ENCODE measurements at regions not wholly inside any gene's neighbourhood (a gene's known extent, or its start where the extent isn't known, plus 50 kb on each side); places are given as distances from the start of the nearest gene placed in this dataset.

DNA sequence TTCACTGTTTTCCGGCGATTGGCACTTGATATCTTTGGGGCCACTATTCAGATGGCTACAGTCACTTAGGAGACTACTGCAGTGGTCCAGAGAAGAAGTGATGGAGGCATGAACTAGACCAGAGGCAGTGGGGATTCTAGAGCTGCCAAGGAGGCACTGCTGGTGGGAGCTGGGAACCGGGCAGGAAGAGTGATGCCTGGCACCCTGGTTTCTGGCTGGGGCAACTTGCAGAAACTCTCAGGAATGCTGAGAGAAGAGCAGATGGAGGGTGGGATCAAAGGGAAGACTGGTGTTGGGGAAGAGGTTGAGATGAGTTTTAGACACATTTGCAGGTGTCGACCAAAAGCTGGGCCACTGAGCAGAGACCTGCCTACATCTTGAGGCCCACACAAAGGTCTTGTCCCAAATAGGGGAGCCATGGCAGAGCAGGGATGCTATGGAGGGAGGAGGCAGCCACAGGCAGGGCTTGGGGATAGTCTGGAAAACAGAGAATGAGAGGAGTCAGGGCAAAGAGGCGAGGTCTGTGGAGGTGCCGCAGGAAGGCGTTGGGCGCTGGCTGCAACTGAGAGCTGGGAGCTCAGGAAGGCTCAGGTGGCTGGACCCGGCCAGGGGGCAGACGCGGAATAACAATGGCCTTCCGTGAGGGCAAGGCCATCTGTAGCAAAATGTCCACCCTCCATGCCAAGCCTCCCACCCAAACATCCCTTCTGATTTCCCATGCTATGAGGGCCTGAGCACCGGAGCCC is 118.9 kb downstream of the TOMM20 start:
- no peak for DNase-seq

DNA sequence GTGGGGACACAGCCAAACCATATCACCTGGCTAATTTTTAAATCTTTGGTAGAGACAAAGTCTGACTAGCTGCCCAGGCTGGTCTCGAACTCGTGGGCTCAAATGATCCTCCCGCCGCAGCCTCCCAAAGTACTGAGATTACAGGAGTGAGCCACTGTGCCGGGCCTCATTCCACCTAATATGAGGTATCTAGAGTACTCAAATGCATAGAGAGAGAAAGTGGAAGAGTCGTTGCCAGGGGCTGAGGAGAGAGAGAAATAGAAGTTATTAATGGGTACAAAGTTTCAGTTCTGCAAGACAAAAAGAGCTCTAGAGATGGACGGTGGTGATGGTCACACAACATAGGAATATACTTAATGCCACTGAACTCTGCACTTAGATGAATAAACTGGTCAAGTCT is 119.6 kb downstream of the TOMM20 start:
- DNase-seq, result no peak

DNA sequence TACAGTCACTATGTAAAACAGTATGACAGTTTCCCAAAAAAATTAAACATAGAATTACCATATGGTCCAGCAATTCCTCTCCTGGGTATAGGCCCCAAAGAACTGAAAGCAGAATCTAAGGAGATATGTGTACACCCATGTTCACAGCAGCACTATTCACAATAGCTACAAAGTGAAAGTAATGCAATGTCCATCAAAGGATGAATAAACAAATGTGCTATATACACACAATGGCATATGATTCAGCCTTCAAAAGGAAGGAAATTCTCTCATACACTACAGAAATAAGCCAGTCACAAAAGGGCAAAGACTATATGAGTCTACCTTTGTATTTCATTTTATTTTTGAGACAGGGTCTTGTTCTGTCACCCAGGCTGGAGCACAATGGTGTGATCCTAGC is 120.4 kb downstream of the TOMM20 start:
- DNase-seq, result no peak

DNA sequence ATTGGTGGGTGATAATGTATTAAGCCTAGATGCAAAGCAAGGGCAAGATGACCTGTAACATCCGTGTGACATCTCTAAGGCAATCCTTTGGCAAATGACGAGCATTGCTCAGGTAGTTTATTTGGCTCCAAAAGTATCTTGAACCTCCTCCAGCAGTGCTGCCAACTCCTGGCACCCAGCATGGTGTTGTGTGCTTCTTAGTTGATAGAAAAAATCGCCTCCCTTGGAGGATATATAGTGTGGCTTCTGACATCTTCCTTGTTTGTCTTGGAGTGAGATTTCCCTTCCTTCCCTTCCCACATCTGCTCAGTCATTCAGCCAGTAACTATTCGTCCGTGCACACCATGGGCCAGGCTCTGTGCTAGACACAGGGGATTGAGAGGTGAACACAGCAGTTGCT is 121.8 kb downstream of the TOMM20 start:
- DNase-seq, result no peak

DNA sequence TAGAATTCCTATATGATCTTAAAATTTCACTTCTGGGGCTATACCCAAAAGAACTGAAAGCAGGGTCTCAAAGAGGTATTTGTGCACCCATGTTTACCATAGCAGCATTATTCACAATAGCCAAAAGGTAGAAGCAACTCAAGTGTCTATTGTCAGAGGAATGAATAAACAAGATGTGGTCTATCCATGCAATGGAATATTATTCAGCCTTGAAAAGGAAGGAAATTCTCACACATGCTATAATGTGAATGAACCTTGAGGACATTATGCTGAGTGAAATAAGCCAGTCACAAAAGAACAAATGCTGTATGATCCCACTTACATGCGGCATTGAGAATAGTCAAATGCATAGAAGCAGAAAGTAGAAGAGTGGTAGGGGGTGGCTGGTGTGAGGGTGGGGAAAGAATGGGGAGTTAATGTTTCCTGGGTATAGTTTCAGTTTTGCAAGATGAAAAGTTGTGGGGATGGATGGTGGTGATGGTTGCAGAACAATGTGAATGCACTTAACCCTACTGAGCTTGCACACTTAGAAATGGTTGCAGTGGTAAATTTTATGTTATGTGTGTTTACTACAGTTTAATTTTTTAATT is 122.4 kb downstream of the TOMM20 start:
- no peak for DNase-seq

DNA sequence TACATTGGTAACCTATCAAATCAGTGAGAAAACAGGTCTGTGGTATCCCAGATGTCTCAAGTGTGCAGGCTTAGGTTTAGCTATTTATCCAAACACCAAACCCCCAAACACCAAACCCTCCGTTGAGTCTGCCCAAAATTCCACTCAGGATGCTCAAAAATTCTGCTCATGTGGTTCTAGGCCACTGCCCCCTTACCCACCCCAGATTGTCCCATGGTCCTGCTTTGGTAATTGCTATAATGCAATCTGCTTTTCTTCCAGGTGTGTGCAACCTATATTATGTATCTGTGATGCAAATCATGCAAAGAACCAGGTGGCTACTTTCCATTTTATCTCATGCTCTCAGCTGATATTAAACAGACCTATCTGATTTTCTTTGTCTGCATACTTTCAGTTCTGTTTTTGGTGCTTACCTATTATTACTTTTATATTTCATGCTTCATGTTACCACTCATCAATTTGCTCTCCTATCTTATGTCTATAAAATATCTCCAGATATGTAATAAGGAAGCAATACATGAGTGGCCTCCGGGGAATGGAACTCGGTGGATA is 123.7 kb downstream of the TOMM20 start:
- DNase-seq, result no peak

DNA sequence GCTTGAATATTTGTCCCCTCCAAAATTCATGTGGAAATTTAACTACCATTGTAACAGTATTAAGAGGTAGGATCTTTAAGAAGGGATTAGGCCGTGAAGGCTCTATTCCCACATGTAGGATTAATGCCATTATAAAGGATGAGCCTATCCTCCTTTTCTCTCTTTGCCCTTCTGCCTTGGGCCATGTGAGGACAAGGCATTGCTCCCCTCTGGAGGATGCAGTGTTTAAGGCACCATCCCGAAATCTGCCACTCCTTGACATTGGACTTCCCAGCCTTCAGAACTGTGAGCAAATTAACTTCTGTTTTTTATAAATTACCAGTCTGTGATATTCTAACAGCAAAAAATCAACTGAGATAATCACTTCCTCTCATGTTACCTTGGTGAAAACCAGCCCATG is 124.4 kb downstream of the TOMM20 start:
- no peak for DNase-seq

DNA sequence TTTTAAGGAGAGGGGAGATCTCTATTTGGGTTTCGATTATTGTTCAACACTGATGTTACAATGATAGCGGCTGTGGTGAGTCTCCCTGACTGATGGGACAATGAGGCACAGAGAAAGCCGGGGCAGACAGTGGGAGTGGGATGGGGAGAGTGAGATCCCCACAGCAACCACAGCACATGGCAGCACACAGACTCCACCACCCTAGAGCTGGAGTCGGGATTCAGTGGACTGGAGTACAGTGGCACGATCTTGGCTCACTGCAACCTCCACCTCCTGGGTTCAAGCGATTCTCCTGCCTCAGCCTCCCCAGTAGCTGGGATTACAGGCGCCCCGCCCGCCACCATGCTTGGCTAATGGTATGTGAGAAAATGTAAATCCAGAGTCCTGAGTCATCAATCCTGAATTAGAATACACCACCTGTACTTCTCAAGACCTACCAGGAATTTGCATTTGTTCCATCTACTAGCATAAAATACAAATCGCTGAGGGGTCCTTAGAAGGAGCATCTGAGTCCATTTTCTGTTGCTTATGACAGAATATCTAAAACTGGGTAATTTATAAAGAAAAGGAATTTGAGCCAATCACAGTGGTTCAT is 125.8 kb downstream of the TOMM20 start:
- DNase-seq, result no peak

DNA sequence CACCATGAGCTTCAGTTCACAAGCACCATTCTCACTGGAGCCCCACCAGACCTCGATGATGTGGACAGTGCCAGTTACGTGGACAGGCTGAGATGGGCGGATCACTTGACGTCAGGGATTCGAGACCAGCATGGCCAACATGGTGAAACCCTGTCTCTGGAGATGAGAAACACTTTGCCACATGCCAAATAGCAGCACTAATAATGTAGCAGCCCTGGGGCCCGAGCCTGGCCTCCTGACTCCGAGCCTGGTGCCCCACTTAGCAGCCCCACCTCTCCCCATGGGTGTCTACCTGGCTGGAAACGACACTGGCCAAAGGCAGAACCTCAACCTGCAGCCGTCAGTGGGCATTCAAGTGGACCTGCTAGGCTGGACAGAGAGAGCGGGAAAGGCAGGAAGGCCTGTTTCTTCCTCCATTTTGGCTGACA is 129.1 kb downstream of the TOMM20 start:
- DNase-seq, result no peak

DNA sequence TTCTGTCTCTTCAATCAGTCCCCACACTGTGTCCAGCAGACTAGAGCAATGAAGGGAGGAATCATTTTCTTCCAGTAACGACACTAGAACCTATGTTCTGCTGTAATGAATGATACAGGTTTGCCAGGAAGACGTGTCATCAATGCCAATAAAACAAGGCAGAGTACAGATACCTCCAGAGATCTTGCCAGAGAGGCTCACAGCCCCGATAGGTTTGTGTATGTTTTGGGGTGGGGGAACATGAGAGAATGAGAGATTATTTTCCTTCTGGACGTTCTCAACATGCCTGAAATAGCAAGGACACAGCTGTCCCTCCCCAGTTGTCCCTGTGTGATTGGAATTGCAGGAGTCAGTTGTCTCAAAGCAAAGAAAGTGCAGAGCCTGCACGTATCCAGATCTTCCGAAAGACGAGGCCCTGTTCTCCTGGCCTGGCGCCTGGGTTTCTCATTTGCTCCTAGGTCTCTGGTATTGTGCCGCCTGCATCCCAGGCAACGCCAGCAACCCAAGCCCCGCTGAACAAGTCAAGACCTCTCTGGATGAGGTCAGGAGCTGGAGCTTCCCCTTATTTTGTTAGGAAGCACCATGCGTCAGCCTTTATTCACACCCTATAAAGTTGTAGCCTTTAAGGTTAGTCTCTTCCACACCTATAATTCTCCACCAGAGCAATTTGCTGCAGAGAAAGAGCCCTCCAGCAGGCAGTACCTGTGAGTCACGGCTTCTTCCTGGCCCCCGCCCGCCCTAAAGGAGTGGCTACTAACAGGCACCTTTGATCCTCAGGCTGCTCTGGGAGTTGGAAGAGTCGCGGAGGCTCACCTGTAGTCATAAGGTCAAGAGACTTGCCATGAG is 130.5 kb downstream of the TOMM20 start:
- DNase-seq, result no peak

DNA sequence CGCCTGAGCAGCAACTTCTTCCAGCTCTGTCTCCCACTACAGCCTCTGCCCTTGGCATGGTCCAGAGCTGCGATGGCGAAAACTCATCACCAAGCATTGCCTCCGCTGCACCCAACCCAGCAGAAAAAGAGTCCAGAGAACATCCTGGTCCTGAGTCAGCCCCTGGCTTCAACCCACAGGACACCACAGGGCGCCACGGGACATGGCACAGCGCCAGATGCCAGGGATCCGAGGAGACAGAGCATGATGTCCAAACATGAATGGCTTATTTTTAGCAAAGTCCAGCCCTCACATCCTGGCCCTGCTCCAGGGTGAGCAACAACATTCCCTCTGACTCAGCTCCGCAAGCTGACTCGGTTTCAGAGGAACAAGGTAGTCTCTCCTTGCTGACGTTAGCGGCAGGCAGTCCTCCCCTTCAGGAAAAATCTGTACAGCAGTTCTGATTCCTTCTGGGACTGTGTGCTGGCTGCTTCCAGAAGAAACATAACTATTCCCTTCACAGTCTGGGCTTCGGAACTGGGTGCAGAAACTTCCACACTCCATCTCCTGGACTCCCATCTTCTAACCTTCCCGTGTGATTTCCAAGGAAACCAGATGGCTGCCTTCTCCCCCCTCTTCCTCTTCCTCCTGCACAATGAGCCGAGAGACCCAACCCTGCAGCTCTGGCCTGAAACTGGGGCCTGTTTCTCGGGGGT is 131.3 kb downstream of the TOMM20 start:
- DNase-seq, result no peak

DNA sequence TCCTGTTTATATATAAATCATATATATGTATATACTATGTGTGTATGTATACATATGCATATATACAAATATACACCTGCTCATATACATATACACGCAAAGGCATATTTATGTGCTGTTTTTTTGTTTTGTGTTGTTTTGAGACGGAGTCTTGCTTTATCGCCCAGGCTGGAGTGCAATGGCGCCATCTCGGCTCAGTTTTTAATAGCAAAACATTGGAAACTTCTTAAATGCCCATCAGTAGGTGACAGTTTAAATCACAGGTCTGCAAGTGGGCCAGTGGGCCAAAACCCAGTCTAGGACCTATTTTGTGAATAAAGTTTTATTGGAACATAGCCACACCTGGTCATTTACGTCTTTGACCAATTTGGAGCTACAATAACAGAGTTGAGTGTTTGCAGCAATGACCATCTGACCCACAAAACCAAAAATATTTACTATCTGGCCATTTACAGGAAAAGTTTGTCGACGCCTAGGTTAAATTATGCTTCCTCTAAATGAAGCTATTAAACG is 132.3 kb downstream of the TOMM20 start:
- DNase-seq, result no peak

DNA sequence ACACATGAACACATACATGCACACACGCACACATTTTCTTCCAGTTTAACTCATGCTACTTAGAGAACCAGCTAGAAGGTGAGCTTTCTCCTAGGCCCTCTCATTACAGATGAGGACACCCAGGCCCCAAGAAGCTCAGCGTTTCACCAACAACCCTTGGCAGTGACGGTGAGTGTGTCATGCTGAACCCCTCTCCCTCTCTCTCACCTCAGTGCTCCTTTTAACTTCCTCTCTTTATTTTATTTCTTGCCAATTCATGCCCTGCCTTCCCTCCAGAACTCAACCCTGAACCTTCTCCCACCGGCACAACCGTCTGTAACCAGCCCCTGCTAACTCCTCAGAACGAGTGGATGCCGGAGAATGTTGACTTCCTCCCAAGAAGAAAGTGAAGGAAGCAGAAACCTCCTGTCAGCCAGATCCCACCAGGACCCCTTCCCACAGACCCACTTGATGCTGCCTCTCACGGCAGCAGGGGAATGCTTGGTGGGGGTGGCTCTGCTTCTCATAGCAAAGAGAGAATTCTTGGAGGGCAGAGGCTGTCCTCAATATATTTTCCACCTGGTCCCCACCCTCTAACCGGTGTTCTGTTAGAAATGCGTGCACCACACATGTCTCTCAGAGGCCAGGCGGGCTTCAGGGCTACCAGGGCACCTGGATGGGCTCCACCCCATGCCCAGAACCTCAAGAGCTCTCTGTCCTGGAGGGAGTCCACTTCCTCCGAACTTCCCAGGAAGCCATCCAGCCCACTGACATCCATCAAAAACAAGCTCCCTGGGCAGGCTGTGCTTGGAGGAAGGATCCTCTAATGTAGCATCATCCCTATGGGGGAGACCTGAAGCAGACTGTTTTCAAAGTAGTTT is 134.0 kb downstream of the TOMM20 start:
- DNase-seq, result no peak

DNA sequence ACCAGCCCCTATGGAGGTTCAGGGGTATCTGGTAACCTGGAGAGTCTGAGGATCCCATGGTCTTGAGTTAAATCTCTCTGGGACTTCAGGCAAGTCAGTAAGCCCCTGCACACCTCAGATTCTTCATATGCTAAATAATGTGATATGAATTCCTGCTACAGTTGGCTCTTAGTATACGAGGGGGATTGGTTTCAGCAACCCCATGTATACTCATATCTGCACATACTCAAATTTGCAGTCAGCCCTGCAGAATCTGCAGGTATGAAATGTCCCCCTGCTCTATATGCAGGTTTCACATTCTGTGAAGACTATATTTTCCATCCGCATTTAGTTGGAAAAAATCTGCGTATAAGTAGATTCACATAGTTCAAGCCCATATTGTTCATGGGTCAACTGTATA is 136.6 kb downstream of the TOMM20 start:
- no peak for DNase-seq

DNA sequence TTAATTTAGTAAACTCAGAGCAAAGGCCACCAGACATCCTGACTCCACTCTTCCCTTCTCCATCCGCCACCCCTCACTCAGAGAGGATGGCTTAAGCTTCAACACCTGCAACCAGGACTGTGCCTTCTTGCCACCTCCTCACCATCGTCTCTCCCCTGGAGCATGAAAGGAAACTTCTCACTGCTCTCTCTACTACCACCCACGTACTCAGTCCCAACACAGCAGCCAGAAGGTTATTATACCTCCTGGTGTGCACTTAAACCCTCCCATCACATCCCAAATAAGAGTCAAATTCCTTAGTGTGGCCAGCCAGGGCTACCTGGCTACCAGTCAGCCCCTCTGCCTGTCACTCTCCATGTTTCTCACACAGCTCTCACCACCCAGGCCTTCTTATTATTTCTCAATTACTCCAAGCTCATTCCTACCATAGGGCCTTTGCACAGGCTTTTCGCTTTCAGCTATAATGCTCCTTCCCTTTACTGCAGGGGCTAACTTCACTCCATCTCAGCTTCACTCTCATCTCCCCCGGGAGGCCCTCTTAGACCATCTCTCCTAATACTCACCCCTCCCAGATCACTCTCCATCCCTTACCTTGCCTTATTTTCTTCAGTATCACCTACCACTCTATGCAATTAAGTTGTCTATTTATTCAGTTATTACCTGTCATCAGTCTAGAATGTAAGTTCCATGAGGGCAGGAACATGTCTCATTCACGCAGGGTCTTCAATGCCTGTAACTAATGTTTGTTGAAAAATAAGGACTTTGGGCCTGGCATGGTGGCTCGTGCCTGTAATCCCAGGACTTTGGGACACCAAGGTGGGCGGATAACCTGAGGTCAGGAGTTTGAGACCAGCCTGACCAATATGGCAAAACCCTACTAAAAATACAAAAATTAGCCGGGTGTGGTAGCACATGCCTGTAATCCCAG is 137.5 kb downstream of the TOMM20 start:
- DNase-seq, result no peak

DNA sequence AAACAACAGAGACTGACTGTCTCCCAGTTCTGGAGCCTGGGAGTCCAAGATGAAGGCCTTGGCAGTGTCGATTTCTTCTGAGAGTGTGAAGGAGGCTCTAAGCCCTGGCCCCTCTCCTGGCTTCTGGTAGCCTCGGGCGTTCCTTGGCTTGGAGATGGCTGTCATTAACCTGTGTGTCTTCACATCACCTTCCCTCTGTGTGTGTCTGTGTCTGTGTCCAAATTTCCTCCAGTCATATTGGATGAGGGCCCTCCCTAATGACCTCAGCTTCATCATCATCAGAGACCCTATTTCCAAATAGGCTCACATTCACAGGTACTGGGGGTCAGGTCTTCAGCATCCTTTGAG is 138.3 kb downstream of the TOMM20 start:
- no peak for DNase-seq

DNA sequence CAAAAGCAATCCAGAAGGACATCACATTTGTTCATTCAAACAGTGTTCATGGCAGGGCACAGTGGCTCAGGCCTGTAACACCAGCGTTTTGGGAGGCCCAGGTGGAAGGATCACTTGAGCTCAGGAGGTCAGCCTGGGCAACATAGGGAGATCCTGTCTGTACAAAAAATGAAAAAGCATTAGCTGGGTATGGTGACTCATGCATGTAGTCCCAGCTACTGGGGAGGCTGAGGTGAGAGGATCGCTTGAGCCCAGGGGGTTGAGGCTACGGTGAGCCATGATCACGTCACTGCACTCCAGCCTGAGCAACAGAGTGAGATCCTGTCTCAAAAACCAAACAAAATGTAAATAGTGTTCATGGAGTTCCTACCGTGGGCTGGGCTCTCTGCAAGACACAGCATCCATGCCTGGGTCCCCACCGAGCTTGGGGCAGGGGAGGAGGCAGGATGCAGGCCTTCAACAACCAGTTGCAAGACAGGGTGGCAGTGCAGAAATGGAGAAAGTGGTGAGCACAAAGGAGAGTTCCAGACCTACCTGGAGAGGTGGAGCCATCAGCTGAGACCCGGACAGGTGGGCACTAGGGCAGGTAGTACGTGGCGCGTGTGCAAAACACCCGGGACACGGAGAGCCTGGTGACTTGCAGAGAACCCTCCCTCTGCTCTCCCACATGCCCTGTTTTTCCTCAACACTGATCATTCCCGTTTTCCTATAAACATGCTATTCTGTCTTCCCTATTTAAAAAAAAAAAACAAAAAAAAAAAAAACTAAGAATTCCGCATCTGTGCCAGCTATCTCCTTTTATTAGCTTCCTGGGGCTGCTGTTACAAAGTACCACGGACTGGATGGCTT is 138.9 kb downstream of the TOMM20 start:
- DNase-seq, result no peak

DNA sequence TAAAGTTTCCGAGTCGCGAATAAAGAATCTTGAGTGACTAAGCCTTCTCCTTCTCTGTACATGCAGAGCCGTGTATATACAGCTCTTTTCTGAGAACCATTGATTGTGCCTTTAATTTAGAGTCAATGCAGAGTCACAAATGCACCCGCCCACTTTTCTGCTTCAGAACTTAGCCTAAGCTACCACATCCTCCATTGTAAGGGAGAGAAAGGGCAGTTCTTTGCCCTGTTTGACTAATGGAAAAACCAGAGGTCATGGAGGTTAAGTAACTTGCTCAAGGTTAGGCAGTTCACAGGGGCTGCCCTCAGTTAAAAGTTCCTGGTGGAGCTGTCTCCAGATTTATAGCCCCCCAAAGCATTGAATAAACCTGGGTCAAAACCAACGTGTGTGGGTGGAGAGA is 139.6 kb downstream of the TOMM20 start:
- DNase-seq, result no peak

DNA sequence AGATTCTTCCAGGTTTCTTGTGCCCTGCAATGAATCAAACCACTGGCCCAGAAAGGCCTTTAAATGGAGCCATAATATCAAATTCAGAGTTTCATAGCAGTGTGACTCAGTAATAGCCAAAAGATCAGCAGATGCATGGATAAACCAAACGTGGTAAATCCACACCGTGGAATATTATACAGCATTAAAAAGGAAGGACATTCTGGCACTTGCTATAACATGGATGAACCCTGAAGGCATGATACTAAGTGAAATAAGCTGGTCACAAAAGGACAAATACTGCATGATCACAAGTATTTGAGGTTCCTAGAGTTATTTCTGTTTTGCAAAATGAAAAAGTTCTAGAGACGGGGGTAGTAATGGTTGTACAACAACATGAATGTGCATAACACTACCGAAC is 140.1 kb downstream of the TOMM20 start:
- DNase-seq, result no peak

DNA sequence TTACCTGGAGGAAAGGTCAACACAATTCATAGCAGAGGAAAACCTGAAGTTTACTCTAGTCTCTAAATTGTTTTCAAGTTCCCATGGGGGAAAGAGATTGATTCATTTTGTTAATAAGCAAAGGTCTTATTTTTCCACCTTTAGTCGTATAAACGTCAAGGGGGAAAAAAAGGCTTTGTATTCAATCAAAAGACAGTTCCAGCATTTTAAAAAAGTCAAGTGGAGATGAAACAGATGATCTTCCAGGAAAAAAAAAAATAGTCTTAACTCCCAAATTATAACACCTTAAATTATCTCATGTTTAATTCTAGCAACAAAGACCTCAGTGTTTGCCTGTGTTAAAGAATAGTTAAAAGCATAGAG is 140.5 kb downstream of the TOMM20 start:
- no peak for DNase-seq
